CD14-positive monocyte (primary cell): ENCODE measurements at regions not wholly inside any gene's neighbourhood (a gene's known extent, or its start where the extent isn't known, plus 50 kb on each side); places are given as distances from the start of the nearest gene placed in this dataset.

Experiments used
- DNase-seq, 3 donors: peaks; one replicate each; pipeline ENCODE4 v3.0.0-alpha.2; 2011 to 2022
- H2AFZ ChIP-seq: 2 replicates; pipeline ENCODE4 v1.6.0; 2012; ENCODE audit warnings: mild to moderate bottlenecking, low read depth, low read length, inconsistent platforms; ENCODE audit not compliant: insufficient read depth, poor library complexity, severe bottlenecking
- H3K27ac ChIP-seq, 2 donors: 1 replicate in 1 of 2; 2 replicates in 1 of 2; pipeline ENCODE4 v1.5.1; 2012 to 2013; ENCODE audit warnings: low read length in 2 of 2, control low read depth in 1 of 2, inconsistent platforms in 1 of 2, low read depth in 1 of 2, mild to moderate bottlenecking in 1 of 2
- H3K27me3 ChIP-seq, 2 donors: one replicate each; pipeline versions ENCODE4 v1.6.0 to v1.6.1; 2011 to 2013; ENCODE audit warnings: low read length in 2 of 2; ENCODE audit not compliant: control insufficient read depth in 2 of 2, insufficient read depth in 2 of 2
- H3K36me3 ChIP-seq, 2 donors: replicated peaks in 1 of 2; 1 replicate in 1 of 2; 2 replicates in 1 of 2; pipeline versions ENCODE4 v1.5.1 to v1.6.1; 2012 to 2013; ENCODE audit warnings: low read length in 2 of 2, control low read depth in 1 of 2, inconsistent platforms in 1 of 2, mild to moderate bottlenecking in 1 of 2; ENCODE audit not compliant: insufficient read depth in 2 of 2, control insufficient read depth in 1 of 2
- H3K4me1 ChIP-seq, 2 donors: 1 replicate in 1 of 2; 2 replicates in 1 of 2; pipeline versions ENCODE4 v1.5.1 to v1.6.1; 2012 to 2013; ENCODE audit warnings: low read length in 2 of 2, control low read depth in 1 of 2, inconsistent platforms in 1 of 2, mild to moderate bottlenecking in 1 of 2, moderate library complexity in 1 of 2; ENCODE audit not compliant: insufficient read depth in 2 of 2, control insufficient read depth in 1 of 2
- H3K4me2 ChIP-seq: replicated peaks from 2 replicates; pipeline ENCODE3; 2012; ENCODE audit warnings: low read length, moderate library complexity, mild to moderate bottlenecking; ENCODE audit not compliant: poor library complexity, severe bottlenecking; ENCODE audit errors: extremely low read depth
- H3K4me3 ChIP-seq, 3 experiments: fragments of 200-600 bp in 1 of 3; sonication (generic) in 1 of 3; replicated peaks in 1 of 3; 1 replicate in 2 of 3; 2 replicates in 1 of 3; pipeline ENCODE4 v1.5.1; 2011 to 2013; ENCODE audit warnings: low read length in 3 of 3, mild to moderate bottlenecking in 3 of 3, control low read depth in 2 of 3, low read depth in 2 of 3, inconsistent platforms in 1 of 3, moderate library complexity in 1 of 3
- H3K79me2 ChIP-seq: 2 replicates; pipeline ENCODE4 v1.6.0; 2012; ENCODE audit warnings: mild to moderate bottlenecking, control low read depth, inconsistent platforms, low read length, moderate library complexity; ENCODE audit not compliant: insufficient read depth
- H3K9ac ChIP-seq: 2 replicates; pipeline ENCODE4 v1.6.0; 2017; ENCODE audit warnings: low read length, mild to moderate bottlenecking; ENCODE audit not compliant: insufficient read depth, poor library complexity, severe bottlenecking
- H3K9me3 ChIP-seq, 2 donors: replicated peaks in 1 of 2; 1 replicate in 1 of 2; 2 replicates in 1 of 2; pipeline versions ENCODE4 v1.5.1 to v1.6.1; 2012 to 2013; ENCODE audit warnings: low read length in 2 of 2, control low read depth in 1 of 2; ENCODE audit not compliant: control insufficient read depth in 1 of 2, insufficient read depth in 1 of 2
- H4K20me1 ChIP-seq: 2 replicates; pipeline ENCODE4 v1.6.0; 2012; ENCODE audit warnings: mild to moderate bottlenecking, low read length, control low read depth, moderate library complexity; ENCODE audit not compliant: insufficient read depth
- H3K27ac Mint-ChIP-seq, 7 donors: one replicate each; pipeline ENCODE4 v1.8.0; 2020; ENCODE audit warnings: mild to moderate bottlenecking in 7 of 7, mixed read lengths in 7 of 7, moderate library complexity in 6 of 7, inconsistent platforms in 2 of 7
- H3K27me3 Mint-ChIP-seq, 3 donors: one replicate each; pipeline ENCODE4 v1.8.0; 2021 to 2022; ENCODE audit warnings: low read depth in 3 of 3, mild to moderate bottlenecking in 3 of 3, mixed read lengths in 3 of 3, moderate library complexity in 3 of 3, inconsistent platforms in 1 of 3
- H3K36me3 Mint-ChIP-seq, 2 donors: one replicate each; pipeline ENCODE4 v1.8.0; 2020; ENCODE audit warnings: mixed read lengths in 2 of 2, inconsistent platforms in 1 of 2, mild to moderate bottlenecking in 1 of 2
- H3K4me1 Mint-ChIP-seq: one replicate; pipeline ENCODE4 v1.8.0; 2020; ENCODE audit warnings: mild to moderate bottlenecking, mixed read lengths
- H3K4me3 Mint-ChIP-seq, 2 donors: one replicate each; pipeline ENCODE4 v1.8.0; 2020; ENCODE audit warnings: mild to moderate bottlenecking in 2 of 2, mixed read lengths in 2 of 2, moderate library complexity in 1 of 2
- H3K9me3 Mint-ChIP-seq, 7 donors: one replicate each; pipeline ENCODE4 v1.8.0; 2020 to 2022; ENCODE audit warnings: mixed read lengths in 7 of 7, mild to moderate bottlenecking in 6 of 7, moderate library complexity in 6 of 7, inconsistent platforms in 2 of 7
- WGBS: methylation state at CpG from one replicate; pipeline ENCODE4 v1.1.5; 2013; ENCODE audit warnings: missing lambda C conversion rate; ENCODE audit not compliant: insufficient coverage; 5-methylcytosine and 5-hydroxymethylcytosine counted together
- intact Hi-C, 2 donors: fragments of 100-400 bp; cut with micrococcal nuclease; formaldehyde crosslinking; loops; one replicate each; pipeline versions ENCODE4 v1.15.0 to v1.15.1; 2023
- TF ChIP-seq, protein P1 (sequence below): fragments of 200-600 bp; IDR thresholded peaks from one replicate; pipeline ENCODE4 v1.8.0; 2022; ENCODE audit warnings: antibody characterized with exemption, mild to moderate bottlenecking

DNA sequence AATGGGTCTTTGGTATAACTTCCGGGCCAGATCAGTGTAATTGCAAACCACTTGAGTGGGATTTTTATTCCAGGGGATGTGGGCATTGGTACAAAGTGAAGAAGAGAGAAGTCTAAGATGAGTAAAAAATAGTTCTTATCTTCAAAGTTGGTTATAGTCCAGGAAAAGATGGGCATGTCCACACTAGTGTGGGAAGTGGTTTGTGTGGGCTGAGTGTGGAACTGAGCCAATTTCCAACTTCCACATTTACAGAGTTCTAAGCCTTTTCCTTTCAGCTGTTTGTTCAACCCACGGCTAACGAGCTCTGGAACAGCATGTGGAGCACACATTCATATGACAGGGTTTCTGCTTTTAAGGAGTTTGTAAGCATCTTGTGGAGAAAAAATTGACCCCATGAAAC lies 72.3 kb upstream of the IFNGR1 start:
- peak; percentile 77 to 94 (median 81) for DNase-seq
- intact Hi-C loops: no loop called here
- Histone ChIP-seq H4K20me1 (no peaks in the 10 kb centered on the region), H3K27me3 (no peaks in the 10 kb centered on the region), H3K4me3 (peak overlapping the region in 1 of 3 experiments; percentile 46), H2AFZ (no peak overlapping the region), H3K79me2 (no peaks in the 10 kb centered on the region), H3K4me2 (peak overlapping the region; percentile 45), H3K4me1 (peaks cover 40 to 61% of the 10 kb centered on the region in 2 donors), H3K9ac (no peak overlapping the region), H3K27ac (peak overlapping the region in 1 of 2 donors; percentile 21), H3K9me3 (peaks cover 0 to 3% of the 10 kb centered on the region in 2 donors), H3K36me3 (no peaks in the 10 kb centered on the region)
- peak overlapping the region; percentile 16 to 17 for H3K4me3 Mint-ChIP-seq
- peaks cover 0 to 9% (median 7%) of the 10 kb centered on the region in 7 donors for H3K9me3 Mint-ChIP-seq
- TF ChIP-seq, protein P1, sequence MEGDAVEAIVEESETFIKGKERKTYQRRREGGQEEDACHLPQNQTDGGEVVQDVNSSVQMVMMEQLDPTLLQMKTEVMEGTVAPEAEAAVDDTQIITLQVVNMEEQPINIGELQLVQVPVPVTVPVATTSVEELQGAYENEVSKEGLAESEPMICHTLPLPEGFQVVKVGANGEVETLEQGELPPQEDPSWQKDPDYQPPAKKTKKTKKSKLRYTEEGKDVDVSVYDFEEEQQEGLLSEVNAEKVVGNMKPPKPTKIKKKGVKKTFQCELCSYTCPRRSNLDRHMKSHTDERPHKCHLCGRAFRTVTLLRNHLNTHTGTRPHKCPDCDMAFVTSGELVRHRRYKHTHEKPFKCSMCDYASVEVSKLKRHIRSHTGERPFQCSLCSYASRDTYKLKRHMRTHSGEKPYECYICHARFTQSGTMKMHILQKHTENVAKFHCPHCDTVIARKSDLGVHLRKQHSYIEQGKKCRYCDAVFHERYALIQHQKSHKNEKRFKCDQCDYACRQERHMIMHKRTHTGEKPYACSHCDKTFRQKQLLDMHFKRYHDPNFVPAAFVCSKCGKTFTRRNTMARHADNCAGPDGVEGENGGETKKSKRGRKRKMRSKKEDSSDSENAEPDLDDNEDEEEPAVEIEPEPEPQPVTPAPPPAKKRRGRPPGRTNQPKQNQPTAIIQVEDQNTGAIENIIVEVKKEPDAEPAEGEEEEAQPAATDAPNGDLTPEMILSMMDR: no peak
- 0% methylated on average over 1 of the region's 3 CpGs for WGBS
- H3K27ac Mint-ChIP-seq: peak overlapping the region in 6 of 7 donors; percentile 27 to 85 (median 72)
- peaks cover 0 to 8% (median 1%) of the 10 kb centered on the region in 3 donors for H3K27me3 Mint-ChIP-seq
- H3K4me1 Mint-ChIP-seq: peaks cover 57% of the 10 kb centered on the region
- peaks cover 6% of the 10 kb centered on the region in 2 donors for H3K36me3 Mint-ChIP-seq

DNA sequence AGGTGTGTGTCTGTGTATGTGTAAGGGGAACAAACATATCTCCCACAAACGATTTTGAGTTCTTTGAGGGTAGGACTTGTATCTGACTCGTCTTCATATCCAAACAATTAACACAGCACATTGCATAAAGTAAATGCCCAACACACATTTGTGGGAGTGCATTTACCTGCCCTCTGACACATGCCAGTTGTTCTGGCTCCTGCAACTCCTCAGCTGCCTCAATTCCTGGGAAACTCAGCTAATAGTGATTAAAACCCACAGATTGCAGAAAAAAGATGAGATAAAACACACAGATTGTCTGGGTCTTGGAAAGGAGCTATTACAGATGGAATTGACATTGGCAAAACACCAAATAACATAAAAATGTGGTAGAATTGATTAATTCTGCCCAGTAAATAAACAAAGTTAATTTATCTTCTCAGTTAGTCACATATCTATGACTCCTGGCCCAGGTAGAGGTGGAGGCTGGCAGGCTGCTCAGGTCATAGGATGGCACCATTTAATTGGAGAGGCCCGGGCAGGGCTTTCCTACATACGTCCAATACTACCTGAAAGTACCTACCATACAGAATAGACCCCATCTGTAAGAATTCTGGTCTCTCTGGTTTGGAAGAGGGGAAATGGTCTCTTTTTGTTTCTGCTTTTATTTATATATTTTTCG lies 71.5 kb upstream of the IFNGR1 start:
- peaks cover 6% of the 10 kb centered on the region in 2 donors for H3K36me3 Mint-ChIP-seq
- H3K4me2 ChIP-seq: peak overlapping the region; percentile 45
- H3K79me2 ChIP-seq: no peaks in the 10 kb centered on the region
- peaks cover 0 to 3% of the 10 kb centered on the region in 2 donors for H3K9me3 ChIP-seq
- no peak overlapping the region for H3K27ac ChIP-seq
- no peaks in the 10 kb centered on the region for H4K20me1 ChIP-seq
- no peak overlapping the region for H3K9ac ChIP-seq
- no peak overlapping the region for H3K4me3 Mint-ChIP-seq
- H3K4me1 ChIP-seq: peaks cover 41 to 64% of the 10 kb centered on the region in 2 donors
- H3K36me3 ChIP-seq: no peaks in the 10 kb centered on the region
- H3K4me3 ChIP-seq: peak overlapping the region in 1 of 3 experiments; percentile 46
- WGBS: 40% methylated on average over 1 of the region's 5 CpGs
- H3K27me3 ChIP-seq: no peaks in the 10 kb centered on the region
- TF ChIP-seq, protein P1: no peak
- intact Hi-C loops: no loop called here
- peaks cover 56% of the 10 kb centered on the region for H3K4me1 Mint-ChIP-seq
- peaks cover 0 to 9% (median 7%) of the 10 kb centered on the region in 7 donors for H3K9me3 Mint-ChIP-seq
- H3K27ac Mint-ChIP-seq: peak overlapping the region in 5 of 7 donors; percentile 64 to 85 (median 79)
- peaks cover 0 to 8% (median 0%) of the 10 kb centered on the region in 3 donors for H3K27me3 Mint-ChIP-seq
- H2AFZ ChIP-seq: no peak overlapping the region
- DNase-seq: no peak
